Endothelial cell (in vitro differentiated cells): ENCODE measurements at regions not wholly inside any gene's neighbourhood (a gene's known extent, or its start where the extent isn't known, plus 50 kb on each side); places are given as distances from the start of the nearest gene placed in this dataset.

Source experiments
- DNase-seq: peaks from one replicate; pipeline ENCODE4 v3.0.0; 2021; ENCODE audit warnings: low spot score
- H3K27ac Mint-ChIP-seq: one replicate; pipeline ENCODE4 v1.8.0; 2021; ENCODE audit warnings: mixed read lengths, inconsistent platforms; ENCODE audit not compliant: unreplicated experiment
- H3K27me3 Mint-ChIP-seq: one replicate; pipeline ENCODE4 v1.8.0; 2021; ENCODE audit warnings: mild to moderate bottlenecking, moderate library complexity, mixed read lengths, inconsistent platforms; ENCODE audit not compliant: unreplicated experiment
- H3K36me3 Mint-ChIP-seq: one replicate; pipeline ENCODE4 v1.8.0; 2021; ENCODE audit warnings: mild to moderate bottlenecking, low read depth, mixed read lengths, inconsistent platforms; ENCODE audit not compliant: unreplicated experiment
- H3K4me1 Mint-ChIP-seq: one replicate; pipeline ENCODE4 v1.8.0; 2021; ENCODE audit warnings: mild to moderate bottlenecking, mixed read lengths, inconsistent platforms; ENCODE audit not compliant: unreplicated experiment
- H3K4me3 Mint-ChIP-seq: one replicate; pipeline ENCODE4 v1.8.0; 2021; ENCODE audit warnings: mild to moderate bottlenecking, mixed read lengths, inconsistent platforms; ENCODE audit not compliant: unreplicated experiment
- H3K9me3 Mint-ChIP-seq: one replicate; pipeline ENCODE4 v1.8.0; 2021; ENCODE audit warnings: mixed read lengths, inconsistent platforms; ENCODE audit not compliant: unreplicated experiment
- CTCF ChIP-seq: fragments of 200-600 bp; sonication (generic); IDR thresholded peaks from one replicate; pipeline ENCODE4 v1.5.0; 2021; ENCODE audit warnings: antibody characterized with exemption; ENCODE audit not compliant: unreplicated experiment

DNA sequence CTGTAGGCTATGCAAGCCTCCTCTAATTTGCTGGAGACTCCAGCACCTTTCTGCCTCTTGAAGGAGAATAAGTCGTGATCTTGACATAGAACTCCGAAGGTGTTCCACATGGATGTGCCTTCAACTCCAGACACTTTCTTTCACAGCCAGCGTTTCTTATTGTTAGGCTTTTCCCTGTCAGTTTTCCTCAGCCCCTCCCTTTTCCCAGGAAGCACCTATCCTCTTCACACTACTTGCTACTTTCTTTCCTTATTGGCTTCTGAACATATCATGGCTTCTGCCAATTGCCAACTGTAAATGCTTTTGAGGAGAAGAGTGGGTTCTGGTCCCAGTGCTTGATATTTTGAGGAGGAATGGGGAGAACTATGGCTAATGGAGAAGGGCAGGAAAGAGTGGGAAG, 216.3 kb upstream of the PGR start:
- Mint-ChIP-seq H3K9me3 (no peaks in the 10 kb centered on the region), H3K4me3 (no peak overlapping the region), H3K27me3 (no peaks in the 10 kb centered on the region), H3K27ac (no peak overlapping the region), H3K4me1 (peaks cover 3% of the 10 kb centered on the region), H3K36me3 (no peaks in the 10 kb centered on the region)
- TF ChIP-seq CTCF = no peak
- DNase-seq = no peak

DNA sequence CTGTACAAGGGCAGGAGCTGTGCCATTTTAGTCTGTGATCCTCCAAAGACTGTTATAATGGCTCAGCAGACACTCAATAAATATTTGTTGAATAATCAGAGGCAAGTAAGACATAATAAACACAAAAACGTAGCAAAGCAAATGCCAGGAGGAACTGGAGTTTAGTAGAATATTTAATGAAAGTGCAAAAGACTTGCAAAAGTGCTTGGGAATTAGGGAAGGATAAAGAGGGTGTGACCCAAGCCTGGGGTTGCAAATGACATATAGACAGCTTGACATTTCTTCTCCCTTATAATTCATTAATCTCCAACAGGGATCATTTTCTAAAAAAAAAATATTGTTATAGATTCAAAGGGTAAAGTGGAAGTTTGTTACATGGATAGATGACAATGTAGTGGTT, 212.7 kb upstream of the PGR start:
- Mint-ChIP-seq H3K9me3 (no peaks in the 10 kb centered on the region), H3K36me3 (no peaks in the 10 kb centered on the region), H3K27ac (no peak overlapping the region), H3K4me1 (no peaks in the 10 kb centered on the region), H3K27me3 (no peaks in the 10 kb centered on the region), H3K4me3 (no peak overlapping the region)
- DNase-seq = no peak
- no peak for TF ChIP-seq CTCF

GRCh38 chr11:101341578-101341977, 212.0 kb upstream of the PGR start:
- Mint-ChIP-seq H3K27me3 (no peaks in the 10 kb centered on the region), H3K4me3 (no peak overlapping the region), H3K9me3 (no peaks in the 10 kb centered on the region), H3K36me3 (no peaks in the 10 kb centered on the region), H3K27ac (no peak overlapping the region), H3K4me1 (no peaks in the 10 kb centered on the region)
- no peak for TF ChIP-seq CTCF
- DNase-seq = no peak

DNA sequence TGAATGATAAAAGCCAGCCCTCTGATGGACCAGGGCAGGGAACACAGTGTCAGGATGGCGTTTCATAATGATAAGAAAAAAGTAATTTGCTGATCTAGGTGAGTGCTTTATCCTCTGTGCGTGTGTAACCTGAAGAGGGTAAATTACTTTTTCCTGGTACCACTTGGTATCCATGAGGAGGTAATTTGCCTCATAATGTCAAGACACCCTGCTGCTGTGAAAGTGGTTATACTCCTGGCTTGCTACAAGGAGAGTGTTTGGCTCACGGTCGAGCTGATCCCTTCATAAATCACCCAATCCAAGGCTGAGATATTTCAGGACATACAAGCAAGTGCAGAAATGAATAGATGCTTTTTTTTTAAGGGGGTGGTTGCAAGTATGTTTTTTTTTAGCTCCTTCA, 207.2 kb upstream of the PGR start:
- Mint-ChIP-seq H3K4me1 (no peaks in the 10 kb centered on the region), H3K9me3 (no peaks in the 10 kb centered on the region), H3K27ac (no peak overlapping the region), H3K36me3 (no peaks in the 10 kb centered on the region), H3K4me3 (no peak overlapping the region), H3K27me3 (peaks cover 2% of the 10 kb centered on the region)
- no peak for DNase-seq
- no peak for TF ChIP-seq CTCF

DNA sequence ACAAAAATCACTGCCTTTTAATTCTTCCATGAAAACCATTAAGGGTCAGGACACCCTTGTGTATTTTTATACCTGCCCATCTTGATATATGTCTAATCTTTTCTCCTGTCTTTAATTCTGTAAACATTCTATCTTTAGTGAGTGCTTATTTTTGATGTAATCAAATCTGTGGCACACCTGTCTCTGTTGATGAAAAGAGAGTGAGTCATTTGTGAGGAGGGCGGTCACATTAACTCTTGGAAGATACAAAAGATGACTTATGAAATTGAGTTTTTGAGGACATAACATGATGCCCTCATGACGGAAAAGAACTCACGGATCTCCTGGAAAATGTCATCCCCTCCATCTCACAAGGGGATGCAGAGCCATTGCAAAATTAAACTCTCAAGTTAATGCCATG, 206.5 kb upstream of the PGR start:
- H3K27ac Mint-ChIP-seq = no peak overlapping the region
- no peaks in the 10 kb centered on the region for H3K36me3 Mint-ChIP-seq
- no peaks in the 10 kb centered on the region for H3K4me1 Mint-ChIP-seq
- peaks cover 2% of the 10 kb centered on the region for H3K27me3 Mint-ChIP-seq
- TF ChIP-seq CTCF = no peak
- no peaks in the 10 kb centered on the region for H3K9me3 Mint-ChIP-seq
- DNase-seq = no peak
- no peak overlapping the region for H3K4me3 Mint-ChIP-seq
